GM18909 (cell line): ENCODE measurements at regions not wholly inside any gene's neighbourhood (a gene's known extent, or its start where the extent isn't known, plus 50 kb on each side); places are given as distances from the start of the nearest gene placed in this dataset.
"Not testable (repeated sequence)": the region's sequence is repeated elsewhere in the genome, so short reads cannot be mapped to it uniquely, and the experiment has no call there.

Experiments used
- ATAC-seq: cut with Tn5 transposase; IDR thresholded peaks from one replicate; pipeline ENCODE4 v1.9.1; 2021; ENCODE audit warnings: mild to moderate bottlenecking; ENCODE audit not compliant: unreplicated experiment, poor library complexity

DNA sequence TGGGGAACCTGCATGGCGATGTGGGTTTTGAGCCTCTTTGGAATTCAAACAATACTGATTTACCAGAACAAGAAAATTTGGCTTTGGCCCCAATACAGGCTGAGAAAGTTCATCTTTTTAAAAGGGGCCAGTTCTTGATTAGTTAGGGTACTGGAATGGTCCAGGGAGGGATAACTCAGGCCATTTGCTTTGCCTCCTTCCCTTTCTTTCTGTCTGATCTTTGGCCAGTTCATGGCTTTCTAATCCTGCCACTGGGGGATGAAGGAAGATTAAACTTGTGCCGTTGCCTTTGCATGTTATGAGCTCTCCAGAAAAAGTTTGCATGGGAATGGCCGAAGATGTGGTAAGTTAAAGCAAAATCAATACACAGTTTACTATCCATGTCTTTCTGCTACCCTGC lies 78.4 kb downstream of the ADAMTS15 start:
- ATAC-seq = no peak

DNA sequence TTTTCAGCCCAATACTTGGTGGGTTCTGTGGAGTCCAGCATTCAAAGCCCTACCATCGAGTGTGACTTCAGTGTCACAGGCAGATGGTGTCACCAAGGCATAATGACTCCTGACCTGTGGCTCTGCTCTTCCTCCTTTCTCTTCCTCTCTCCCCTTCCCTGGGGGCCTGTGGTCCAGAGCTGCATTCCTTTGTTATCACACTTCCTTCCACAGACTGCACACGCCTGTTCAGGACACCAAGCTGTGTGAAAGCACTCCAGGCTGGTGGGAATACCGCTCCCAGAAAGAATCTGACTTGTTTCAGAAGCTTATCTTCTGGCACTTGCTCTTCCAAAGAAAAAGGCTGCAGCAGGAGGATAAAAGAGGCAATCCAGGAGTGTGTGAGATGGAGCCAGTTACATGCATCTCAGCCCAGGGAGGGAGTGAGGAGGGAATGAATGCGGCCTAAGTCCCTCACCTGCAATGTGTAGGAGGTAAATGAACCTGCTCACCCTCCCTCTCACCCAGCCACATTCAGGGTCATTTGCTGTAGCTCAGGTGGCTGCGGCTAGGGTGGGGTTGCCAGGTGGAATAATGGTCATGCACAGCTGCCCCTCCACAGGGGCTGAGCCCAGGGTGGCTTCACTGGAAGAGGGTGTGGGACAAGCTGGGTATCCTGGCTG lies 79.3 kb downstream of the ADAMTS15 start:
- ATAC-seq = no peak

DNA sequence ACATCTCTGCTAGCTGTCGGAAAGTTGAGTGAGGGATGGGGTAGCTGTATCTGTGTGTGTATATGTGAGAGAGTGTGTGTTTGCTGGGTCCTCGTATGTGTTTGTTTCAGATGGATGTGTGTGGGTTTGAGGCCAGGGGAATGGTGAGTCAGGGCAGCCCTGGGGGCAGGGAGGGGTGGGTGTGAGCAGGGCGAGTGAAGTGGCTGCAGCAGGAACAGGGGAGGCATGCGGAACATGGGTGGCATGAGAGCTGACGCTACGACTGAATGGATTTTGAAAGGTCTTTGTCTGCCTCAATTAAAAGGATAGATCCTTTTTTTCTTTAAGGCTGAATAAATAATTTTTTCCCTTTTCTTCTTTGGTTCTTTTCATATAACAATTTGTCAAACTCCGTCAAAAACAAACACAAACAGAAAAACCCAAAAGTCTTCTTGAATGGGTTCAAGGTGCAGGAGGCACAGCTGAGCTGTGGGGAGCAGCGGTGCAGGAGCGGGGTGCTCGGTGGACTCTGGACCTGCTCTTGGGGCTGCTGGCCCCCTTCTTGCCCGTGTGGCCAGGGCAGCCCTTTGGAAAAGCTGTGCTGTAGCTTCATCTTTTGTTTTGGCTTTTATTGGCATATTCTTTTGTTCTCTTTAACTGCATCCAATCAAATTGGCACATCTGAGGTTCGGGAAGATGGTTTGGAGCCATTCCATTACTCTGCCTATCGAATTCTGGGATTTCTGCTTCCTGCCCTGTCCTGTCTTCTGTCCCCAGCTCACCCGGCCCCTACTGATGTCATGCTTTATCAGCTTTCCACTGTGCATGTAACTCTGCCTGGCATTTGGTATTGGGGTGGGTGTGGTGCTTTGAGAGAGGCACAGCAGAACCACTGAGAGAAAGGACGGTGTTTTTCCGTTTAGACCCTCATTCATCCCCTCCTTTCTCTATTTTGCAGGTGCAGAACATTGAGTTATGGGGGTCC lies 80.1 kb downstream of the ADAMTS15 start:
- no peak for ATAC-seq

GRCh38 chr11:130529366-130529765 lies 80.9 kb downstream of the ADAMTS15 start:
- no peak for ATAC-seq

- ATAC-seq = no peak
Observed at GRCh38 chr11:130531061-130531460, 82.6 kb downstream of the ADAMTS15 start.

GRCh38 chr11:130533113-130533798 lies 84.8 kb downstream of the ADAMTS15 start:
- no peak for ATAC-seq

DNA sequence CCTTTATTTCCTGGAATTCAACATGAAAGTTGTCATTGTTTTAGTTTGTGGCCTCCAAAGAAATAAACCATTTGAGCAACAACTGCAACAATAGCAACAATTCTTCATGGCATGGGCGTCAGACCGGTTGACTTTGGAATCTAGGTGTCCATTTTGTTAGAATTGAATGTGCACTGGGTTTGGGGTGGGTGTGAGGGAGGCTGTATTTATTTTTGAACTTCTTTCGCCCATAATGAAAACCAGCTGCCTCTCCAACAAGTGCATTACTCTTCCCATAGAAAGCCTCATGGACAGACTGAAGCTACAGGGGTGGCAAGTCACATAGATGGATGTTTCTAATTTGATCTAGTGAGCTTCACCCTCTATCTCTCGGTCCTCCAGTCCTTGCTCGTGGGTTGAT lies 85.4 kb downstream of the ADAMTS15 start:
- no peak for ATAC-seq

- ATAC-seq = no peak
Observed at GRCh38 chr11:130534551-130534950, 86.1 kb downstream of the ADAMTS15 start.

DNA sequence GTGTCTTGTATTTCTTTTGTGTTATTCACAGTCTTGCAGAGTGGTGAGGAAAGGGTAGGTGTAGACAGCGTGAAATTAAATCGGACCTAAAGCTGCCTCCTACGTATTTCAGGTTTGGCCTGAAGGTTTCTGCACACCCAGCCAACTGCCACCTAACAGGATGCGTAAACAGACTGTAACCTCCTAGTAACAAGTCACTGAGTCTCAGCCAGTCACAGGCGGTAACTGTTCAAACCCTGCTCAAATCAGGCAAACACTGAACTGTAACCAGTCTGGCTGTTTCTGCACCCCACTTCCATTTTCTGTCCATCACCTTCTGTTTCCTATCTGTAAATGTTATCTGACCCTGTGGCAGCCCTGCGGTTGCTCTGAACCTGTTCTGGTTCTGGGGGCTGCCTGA lies 87.1 kb downstream of the ADAMTS15 start:
- no peak for ATAC-seq

DNA sequence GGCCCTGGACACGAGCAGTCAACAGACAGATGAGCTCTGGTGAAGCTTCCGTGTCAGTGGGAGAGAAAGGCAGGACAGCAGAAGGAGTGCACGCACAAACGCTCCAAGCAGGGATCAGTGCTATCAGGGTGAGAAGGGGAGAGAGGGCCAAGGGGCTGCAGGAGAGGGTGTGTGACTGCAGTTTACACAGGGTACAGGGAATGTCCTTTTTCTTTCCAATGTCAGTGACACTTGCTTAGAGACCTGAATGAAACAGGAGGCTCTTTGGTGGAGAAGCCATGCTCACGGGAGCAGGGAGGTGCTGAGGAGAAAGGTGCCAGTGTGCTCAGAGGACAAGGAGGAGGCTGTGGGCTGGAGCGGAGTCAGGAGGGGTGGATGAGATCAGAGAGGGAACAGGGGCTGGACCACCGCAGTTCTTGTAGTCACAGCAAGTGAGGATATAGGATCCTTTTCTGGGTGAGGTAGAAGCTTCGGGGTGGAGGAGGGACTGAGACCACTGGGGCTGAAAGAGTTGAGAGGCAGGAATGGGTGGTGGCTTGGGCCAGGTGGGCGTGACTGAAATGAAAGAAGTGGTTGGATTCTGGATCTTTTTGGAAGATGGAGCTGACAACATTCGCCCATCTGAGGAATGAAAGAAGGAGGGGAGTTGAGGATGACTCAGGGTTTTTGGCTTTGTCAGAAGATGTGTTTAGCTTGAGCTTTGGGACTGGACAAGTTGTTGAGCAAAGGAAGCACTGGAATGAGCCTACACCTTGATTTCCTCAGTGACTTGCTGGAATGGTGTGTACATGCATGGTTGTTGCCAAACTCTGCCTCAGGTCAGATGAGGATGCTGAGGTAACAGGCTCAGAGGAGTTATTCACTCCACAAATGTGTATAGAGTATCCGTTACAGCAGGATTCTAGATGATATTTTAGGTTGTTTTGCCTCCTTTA lies 87.9 kb downstream of the ADAMTS15 start:
- no peak for ATAC-seq

DNA sequence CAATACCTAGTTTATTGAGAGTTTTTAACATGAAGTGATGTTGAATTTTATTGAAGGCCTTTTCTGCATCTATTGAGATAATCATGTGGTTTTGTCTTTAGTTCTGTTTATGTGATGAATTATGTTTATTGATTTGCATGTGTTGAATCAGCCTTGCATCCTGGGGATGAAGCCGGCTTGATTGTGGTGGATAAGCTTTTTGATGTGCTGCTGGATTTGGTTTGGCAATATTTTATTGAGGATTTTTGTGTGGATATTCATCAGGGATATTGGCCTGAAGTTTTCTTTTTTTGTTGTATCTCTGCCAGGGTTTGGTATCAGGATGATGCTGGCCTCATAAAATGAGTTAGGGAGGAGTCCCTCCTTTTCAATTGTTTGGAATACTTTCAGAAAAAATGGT lies 91.2 kb downstream of the ADAMTS15 start:
- not testable (repeated sequence) for ATAC-seq

- no peak for ATAC-seq
Observed at GRCh38 chr11:130544266-130544665, 95.8 kb downstream of the ADAMTS15 start.

GRCh38 chr11:130545449-130546072 lies 97.1 kb downstream of the ADAMTS15 start:
- ATAC-seq = no peak

DNA sequence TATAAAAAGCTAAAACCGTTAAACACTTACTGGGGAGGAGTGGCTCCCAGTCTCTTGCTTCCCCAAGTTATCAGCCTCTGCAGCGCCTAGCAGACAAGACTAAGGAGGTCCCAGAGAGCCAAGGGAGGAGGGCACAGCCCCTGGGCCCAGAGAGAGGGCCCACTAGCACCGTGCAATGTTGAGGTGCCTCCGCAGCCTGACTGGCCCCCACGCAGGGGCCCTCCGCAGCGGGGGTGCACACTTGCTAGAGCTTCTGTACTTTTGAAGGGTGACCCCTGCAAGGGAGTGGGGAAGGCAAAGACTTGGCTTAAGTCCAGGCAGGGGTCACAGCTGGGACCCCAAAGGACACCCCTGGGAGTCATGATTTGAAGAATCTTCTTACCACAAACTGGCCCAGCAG lies 98.0 kb downstream of the ADAMTS15 start:
- ATAC-seq = no peak

- ATAC-seq = no peak
Observed at GRCh38 chr11:130546901-130547694, 98.7 kb downstream of the ADAMTS15 start.

DNA sequence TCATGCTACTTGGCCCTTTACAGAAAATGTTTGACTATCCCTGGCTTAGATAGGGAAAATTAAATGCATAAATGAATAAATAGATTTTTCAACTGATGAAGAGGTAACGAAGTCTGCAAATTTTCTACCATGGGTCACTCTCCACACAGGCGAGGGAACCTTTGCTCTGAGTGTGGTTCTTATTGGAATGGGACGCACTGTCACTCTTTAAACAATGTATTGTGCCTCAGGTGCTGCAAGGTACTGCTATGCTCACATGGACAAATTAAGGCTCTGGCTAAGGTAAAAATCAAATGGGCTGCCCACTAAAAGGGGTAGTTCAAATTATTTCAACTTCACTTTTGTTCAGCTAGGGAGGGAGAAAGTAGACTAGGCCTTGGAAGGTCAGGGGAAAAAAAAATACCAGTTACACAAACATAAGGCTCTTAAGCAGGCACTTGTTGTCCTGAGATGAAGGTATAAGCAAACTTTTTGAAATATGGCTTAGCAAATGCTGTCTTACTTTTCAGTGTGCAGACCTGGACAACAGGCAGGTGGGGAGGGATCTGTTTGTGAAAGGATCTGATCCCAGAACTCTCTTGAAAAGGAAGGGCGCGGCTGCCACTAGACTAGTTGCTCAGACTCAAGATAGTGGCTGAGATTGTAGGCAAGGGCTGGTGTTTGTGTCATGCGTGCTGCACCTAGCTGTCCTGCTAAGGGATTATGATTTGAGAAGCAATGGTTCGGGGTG lies 99.5 kb downstream of the ADAMTS15 start:
- ATAC-seq = no peak

GRCh38 chr11:130548491-130548833 lies 100.0 kb downstream of the ADAMTS15 start:
- no peak for ATAC-seq

DNA sequence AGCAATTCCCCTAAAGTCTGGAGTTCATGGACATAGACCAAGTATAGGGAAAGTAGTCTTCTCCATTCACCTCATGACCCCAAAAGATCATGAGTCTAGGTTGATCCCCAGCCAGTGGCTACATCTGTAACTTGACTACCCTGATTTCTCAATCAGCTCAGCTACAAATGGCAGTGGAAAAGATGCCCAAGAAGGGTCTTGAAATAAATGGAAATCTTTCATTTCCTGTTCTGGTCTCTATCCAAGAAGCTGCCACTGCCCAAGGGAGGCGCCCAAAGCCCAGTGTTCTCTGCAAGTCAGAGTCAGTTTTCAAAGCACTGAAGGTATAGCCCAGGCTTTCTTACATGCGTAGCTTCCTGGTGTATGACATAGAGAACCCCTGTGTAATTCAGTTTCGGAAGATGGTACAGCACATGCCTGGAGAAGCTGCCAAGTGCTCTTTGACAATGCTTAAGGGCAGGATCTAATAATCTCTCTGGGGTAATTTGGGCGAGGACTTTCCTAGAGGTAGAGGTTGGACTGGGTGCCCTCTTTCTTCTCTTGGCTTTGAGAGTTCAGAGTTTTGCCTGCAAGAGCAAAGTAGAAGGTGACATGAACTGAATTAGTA lies 101.1 kb downstream of the ADAMTS15 start:
- ATAC-seq = no peak
